ENCODE measurements at regions not wholly inside any gene's neighbourhood (a gene's known extent, or its start where the extent isn't known, plus 50 kb on each side); places are given as distances from the start of the nearest gene placed in this dataset.

DNA sequence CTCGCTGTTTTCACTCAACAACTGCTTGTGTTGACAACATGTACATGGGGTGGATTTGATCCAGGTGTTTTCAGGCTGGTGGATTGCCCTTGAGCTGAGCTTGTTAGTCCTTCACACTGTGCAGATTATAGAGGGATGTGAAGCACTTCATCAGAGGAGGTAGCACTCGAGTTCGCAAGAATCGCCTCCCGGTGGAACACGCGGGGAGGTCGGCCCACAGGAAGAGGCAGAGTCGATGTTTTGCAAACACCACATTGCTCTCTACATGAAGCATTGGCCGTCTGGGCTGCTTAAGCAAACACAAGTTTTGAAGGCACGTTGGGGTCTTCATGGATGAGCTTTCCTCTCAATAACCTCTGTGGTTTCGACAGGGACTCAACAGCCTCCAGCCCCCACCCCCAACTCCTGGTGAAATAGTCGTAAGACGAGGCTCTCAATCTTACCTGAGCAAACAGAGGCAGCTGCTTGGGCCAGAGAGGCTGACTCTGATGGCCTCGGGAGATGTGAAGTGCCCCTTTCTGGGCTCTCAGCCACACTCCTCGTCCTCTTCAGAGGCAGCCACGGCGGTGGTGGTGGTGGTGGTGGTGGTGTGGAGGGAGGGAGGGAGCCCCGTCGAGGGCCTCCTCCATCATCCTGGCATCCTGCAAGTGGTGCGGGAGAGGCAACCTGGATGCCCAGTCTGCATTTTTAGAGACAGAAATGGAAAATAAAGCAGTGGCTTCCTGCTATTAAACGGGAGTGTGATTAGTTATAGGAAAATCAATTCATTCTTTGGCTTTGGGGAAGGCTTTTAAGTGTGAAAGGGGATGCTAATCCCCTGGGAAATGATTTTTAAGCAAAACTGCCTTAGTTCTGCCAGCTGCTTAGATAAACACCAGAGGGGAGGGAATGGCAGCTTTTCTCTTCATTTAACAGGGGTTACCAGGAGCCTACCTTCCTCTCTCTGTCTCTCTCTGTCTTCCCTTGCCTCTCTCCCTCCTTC, 552.5 kb upstream of the EEF2KMT start:
- no peak overlapping the region for H3K4me3 ChIP-seq
- no peaks in the 10 kb centered on the region for H3K9me3 ChIP-seq (ENCODE audit: control insufficient read depth in 4 of 4, insufficient read depth in 3 of 4, low read length in 3 of 4)
- H3K27ac ChIP-seq (ENCODE audit: low read depth in 1 of 2, low read length in 1 of 2) = no peak overlapping the region
- H3K4me1 ChIP-seq (ENCODE audit: control insufficient read depth in 5 of 5, insufficient read depth in 5 of 5, low read length in 5 of 5) = peaks cover 0 to 8% (median 0%) of the 10 kb centered on the region in 5 donors
- H3K9ac ChIP-seq (ENCODE audit: insufficient read depth in 1 of 2, low read length in 2 of 2) = no peak overlapping the region
- DNase-seq (peak; percentile 26 to 68 (median 61)), ATAC-seq (ENCODE audit: insufficient read depth, low FRiP score) (peak; percentile 58)
- WGBS, 2 donors = 38 to 44% methylated on average over 22 of the region's 22 CpGs
- H3K27me3 ChIP-seq (ENCODE audit: control insufficient read depth in 3 of 3, insufficient read depth in 3 of 3, low read length in 2 of 3) = no peaks in the 10 kb centered on the region
- no peaks in the 10 kb centered on the region for H3K36me3 ChIP-seq (ENCODE audit: control insufficient read depth in 4 of 4, insufficient read depth in 4 of 4, low read length in 4 of 4)
- TF ChIP-seq, protein P1, sequence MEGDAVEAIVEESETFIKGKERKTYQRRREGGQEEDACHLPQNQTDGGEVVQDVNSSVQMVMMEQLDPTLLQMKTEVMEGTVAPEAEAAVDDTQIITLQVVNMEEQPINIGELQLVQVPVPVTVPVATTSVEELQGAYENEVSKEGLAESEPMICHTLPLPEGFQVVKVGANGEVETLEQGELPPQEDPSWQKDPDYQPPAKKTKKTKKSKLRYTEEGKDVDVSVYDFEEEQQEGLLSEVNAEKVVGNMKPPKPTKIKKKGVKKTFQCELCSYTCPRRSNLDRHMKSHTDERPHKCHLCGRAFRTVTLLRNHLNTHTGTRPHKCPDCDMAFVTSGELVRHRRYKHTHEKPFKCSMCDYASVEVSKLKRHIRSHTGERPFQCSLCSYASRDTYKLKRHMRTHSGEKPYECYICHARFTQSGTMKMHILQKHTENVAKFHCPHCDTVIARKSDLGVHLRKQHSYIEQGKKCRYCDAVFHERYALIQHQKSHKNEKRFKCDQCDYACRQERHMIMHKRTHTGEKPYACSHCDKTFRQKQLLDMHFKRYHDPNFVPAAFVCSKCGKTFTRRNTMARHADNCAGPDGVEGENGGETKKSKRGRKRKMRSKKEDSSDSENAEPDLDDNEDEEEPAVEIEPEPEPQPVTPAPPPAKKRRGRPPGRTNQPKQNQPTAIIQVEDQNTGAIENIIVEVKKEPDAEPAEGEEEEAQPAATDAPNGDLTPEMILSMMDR (IDR thresholded peaks at IDR 0.05; ENCODE audit: control extremely low read depth, extremely low read depth) = no peak

DNA sequence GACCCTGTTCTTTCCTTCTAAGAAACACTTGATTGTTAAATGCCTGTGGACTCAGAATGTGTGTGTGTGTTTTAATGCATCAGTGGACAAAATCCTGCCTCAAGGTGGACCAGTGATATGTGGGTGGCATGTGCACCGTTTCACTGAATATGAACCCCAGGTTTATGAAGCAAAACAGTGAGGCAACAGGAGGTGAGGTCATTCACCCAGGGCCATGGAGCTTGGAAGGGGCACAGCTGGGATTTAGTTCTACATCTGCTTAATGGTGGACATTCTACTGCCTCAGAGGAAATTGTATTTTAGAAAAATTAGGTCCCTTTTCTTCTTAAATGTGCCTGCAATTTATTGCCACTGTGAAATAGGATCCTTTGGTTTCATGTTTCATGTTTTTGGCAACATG, 549.5 kb upstream of the EEF2KMT start:
- 76 to 94% methylated on average over 1 of the region's 1 CpG for WGBS, 2 donors
- peaks cover 0 to 8% (median 0%) of the 10 kb centered on the region in 5 donors for H3K4me1 ChIP-seq (ENCODE audit: control insufficient read depth in 5 of 5, insufficient read depth in 5 of 5, low read length in 5 of 5)
- no peaks in the 10 kb centered on the region for H3K36me3 ChIP-seq (ENCODE audit: control insufficient read depth in 4 of 4, insufficient read depth in 4 of 4, low read length in 4 of 4)
- no peaks in the 10 kb centered on the region for H3K9me3 ChIP-seq (ENCODE audit: control insufficient read depth in 4 of 4, insufficient read depth in 3 of 4, low read length in 3 of 4)
- DNase-seq (no peak), ATAC-seq (ENCODE audit: insufficient read depth, low FRiP score) (no peak)
- no peak overlapping the region for H3K9ac ChIP-seq (ENCODE audit: insufficient read depth in 1 of 2, low read length in 2 of 2)
- TF ChIP-seq, protein P1 (IDR thresholded peaks at IDR 0.05; ENCODE audit: control extremely low read depth, extremely low read depth) = no peak
- H3K27ac ChIP-seq (ENCODE audit: low read depth in 1 of 2, low read length in 1 of 2) = no peak overlapping the region
- H3K27me3 ChIP-seq (ENCODE audit: control insufficient read depth in 3 of 3, insufficient read depth in 3 of 3, low read length in 2 of 3) = no peaks in the 10 kb centered on the region
- H3K4me3 ChIP-seq = no peak overlapping the region

DNA sequence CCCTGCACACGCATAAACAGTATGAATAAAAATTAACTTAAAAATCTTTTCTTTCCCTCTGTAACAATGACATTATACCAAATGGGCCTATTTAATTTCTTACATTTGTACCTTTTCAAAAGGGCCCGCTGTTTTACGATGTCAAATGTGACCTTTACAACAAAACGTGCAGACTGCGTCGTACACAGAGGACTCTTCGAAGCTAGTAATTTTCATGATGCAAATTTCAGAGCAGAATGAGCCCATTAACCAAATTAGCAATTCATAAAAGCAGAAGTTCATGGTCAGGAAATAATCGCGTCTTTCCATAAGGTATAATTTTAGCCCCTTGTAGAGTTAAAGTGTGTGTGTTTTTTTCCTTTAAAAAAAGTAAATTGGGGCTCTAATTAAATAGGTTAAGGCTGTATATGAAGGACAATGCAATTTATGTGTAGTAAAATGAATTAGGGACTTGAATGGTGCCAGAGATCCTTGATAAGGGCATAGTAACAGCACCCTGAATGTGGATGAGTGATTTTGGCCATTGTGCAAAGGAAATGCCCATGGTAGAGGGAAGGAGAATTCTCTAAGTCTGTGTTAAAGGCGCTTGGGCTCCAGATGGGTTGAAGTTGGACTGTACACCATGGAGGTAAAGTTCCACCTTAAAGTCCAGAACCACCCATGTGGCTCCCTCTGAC, 546.4 kb upstream of the EEF2KMT start:
- TF ChIP-seq, protein P1 (IDR thresholded peaks at IDR 0.05; ENCODE audit: control extremely low read depth, extremely low read depth) = no peak
- ATAC-seq (ENCODE audit: insufficient read depth, low FRiP score) = no peak
- 89 to 91% methylated on average over 10 of the region's 10 CpGs for WGBS, 2 donors
- Histone ChIP-seq H3K27ac (ENCODE audit: low read depth in 1 of 2, low read length in 1 of 2) (no peak overlapping the region), H3K36me3 (ENCODE audit: control insufficient read depth in 4 of 4, insufficient read depth in 4 of 4, low read length in 4 of 4) (no peaks in the 10 kb centered on the region), H3K4me1 (ENCODE audit: control insufficient read depth in 5 of 5, insufficient read depth in 5 of 5, low read length in 5 of 5) (peaks cover 0 to 5% (median 0%) of the 10 kb centered on the region in 5 donors), H3K27me3 (ENCODE audit: control insufficient read depth in 3 of 3, insufficient read depth in 3 of 3, low read length in 2 of 3) (no peaks in the 10 kb centered on the region), H3K4me3 (no peak overlapping the region), H3K9me3 (ENCODE audit: control insufficient read depth in 4 of 4, insufficient read depth in 3 of 4, low read length in 3 of 4) (peaks cover 0 to 5% (median 0%) of the 10 kb centered on the region in 4 donors), H3K9ac (ENCODE audit: insufficient read depth in 1 of 2, low read length in 2 of 2) (no peak overlapping the region)
- no peak for DNase-seq

Data from lung (tissue), 11 donors.